ACHN (cell line): ENCODE measurements at regions not wholly inside any gene's neighbourhood (a gene's known extent, or its start where the extent isn't known, plus 50 kb on each side); places are given as distances from the start of the nearest gene placed in this dataset.
"Not testable (repeated sequence)": the region's sequence is repeated elsewhere in the genome, so short reads cannot be mapped to it uniquely, and the experiment has no call there.

Source experiments
- DNase-seq: peaks from one replicate; pipeline ENCODE4 v3.0.0-alpha.2; 2015
- in situ Hi-C: cut with HindIII; loops from 2 replicates; pipeline ENCODE4 v1.10.0; 2017; ENCODE audit warnings: low sequenced_read_pairs, low pct_ligation_motif_present, low pct_unique_long_range_greater_than_20kb

- no peak for DNase-seq
- in situ Hi-C loops, result no loop called here
Observed at GRCh38 chr9:73294336-73294735, 142.7 kb downstream of the ANXA1 start.

GRCh38 chr9:73325983-73326382, 174.3 kb downstream of the ANXA1 start:
- no peak for DNase-seq
- in situ Hi-C loops, result no loop called here

- in situ Hi-C loops, result no loop called here
- no peak for DNase-seq
Observed at GRCh38 chr9:73327149-73327548, 175.5 kb downstream of the ANXA1 start.

GRCh38 chr9:73337182-73337581, 185.5 kb downstream of the ANXA1 start:
- DNase-seq, in situ Hi-C loops: not testable (repeated sequence)

- in situ Hi-C loops, result no loop called here
Observed at GRCh38 chr9:73344060-73344459, 192.4 kb downstream of the ANXA1 start.

GRCh38 chr9:73347123-73347522, 195.5 kb downstream of the ANXA1 start:
- DNase-seq, result no peak
- in situ Hi-C loops, result no loop called here

More at GRCh38 chr9:73344060-73344459, 192.4 kb downstream of the ANXA1 start:
- no peak for DNase-seq

GRCh38 chr9:73347720-73348119, 196.1 kb downstream of the ANXA1 start:
- in situ Hi-C loops, result no loop called here
- no peak for DNase-seq

- in situ Hi-C loops, result no loop called here
Observed at GRCh38 chr9:73348471-73348870, 196.8 kb downstream of the ANXA1 start.

GRCh38 chr9:73349476-73349875, 197.8 kb downstream of the ANXA1 start:
- in situ Hi-C loops, result no loop called here
- no peak for DNase-seq

More at GRCh38 chr9:73348471-73348870, 196.8 kb downstream of the ANXA1 start:
- no peak for DNase-seq

- in situ Hi-C loops, result no loop called here
Observed at GRCh38 chr9:73357607-73358006, 205.9 kb downstream of the ANXA1 start.

GRCh38 chr9:73370053-73370452, 218.4 kb downstream of the ANXA1 start:
- no peak for DNase-seq
- in situ Hi-C loops, result no loop called here

More at GRCh38 chr9:73357607-73358006, 205.9 kb downstream of the ANXA1 start:
- DNase-seq, result no peak

GRCh38 chr9:73371801-73372200, 220.1 kb downstream of the ANXA1 start:
- DNase-seq, result no peak
- in situ Hi-C loops, result no loop called here

- in situ Hi-C loops, result no loop called here
- no peak for DNase-seq
Observed at GRCh38 chr9:73380411-73380810, 228.7 kb downstream of the ANXA1 start.

- DNase-seq, result no peak
- in situ Hi-C loops, result no loop called here
Observed at GRCh38 chr9:73402081-73403028, 250.7 kb downstream of the ANXA1 start.

GRCh38 chr9:73411494-73411893, 259.8 kb downstream of the ANXA1 start:
- DNase-seq, result no peak
- in situ Hi-C loops, result no loop called here

- in situ Hi-C loops, result no loop called here
Observed at GRCh38 chr9:73412874-73413273, 261.2 kb downstream of the ANXA1 start.

GRCh38 chr9:73423891-73424290, 272.2 kb downstream of the ANXA1 start:
- in situ Hi-C loops, result no loop called here
- DNase-seq, result no peak

More at GRCh38 chr9:73412874-73413273, 261.2 kb downstream of the ANXA1 start:
- no peak for DNase-seq

- in situ Hi-C loops, result no loop called here
- no peak for DNase-seq
Observed at GRCh38 chr9:73426269-73426668, 274.6 kb downstream of the ANXA1 start.

- DNase-seq, result no peak
- in situ Hi-C loops, result no loop called here
Observed at GRCh38 chr9:73434826-73435225, 283.2 kb downstream of the ANXA1 start.

GRCh38 chr9:73437758-73438157, 286.1 kb downstream of the ANXA1 start:
- in situ Hi-C loops, result no loop called here
- no peak for DNase-seq
